Endodermal cell (in vitro differentiated cells): ENCODE measurements at regions not wholly inside any gene's neighbourhood (a gene's known extent, or its start where the extent isn't known, plus 50 kb on each side); places are given as distances from the start of the nearest gene placed in this dataset.

Experiments used
- DNase-seq: peaks from one replicate; pipeline ENCODE4 v3.0.0-alpha.2; 2017
- H3K27ac ChIP-seq: 2 replicates; pipeline ENCODE4 v1.5.1; 2013; ENCODE audit warnings: mild to moderate bottlenecking, low read depth, low read length, moderate library complexity
- H3K27me3 ChIP-seq: 2 replicates; pipeline ENCODE4 v1.6.1; 2013; ENCODE audit warnings: mild to moderate bottlenecking, low read length, moderate library complexity; ENCODE audit not compliant: insufficient read depth, control insufficient read depth, poor library complexity, severe bottlenecking
- H3K36me3 ChIP-seq: 2 replicates; pipeline ENCODE4 v1.7.0; 2013; ENCODE audit warnings: mild to moderate bottlenecking, low read length, moderate library complexity; ENCODE audit not compliant: control insufficient read depth, insufficient read depth
- H3K4me1 ChIP-seq: one replicate; pipeline ENCODE4 v1.7.0; 2013; ENCODE audit warnings: low read length; ENCODE audit not compliant: control insufficient read depth, insufficient read depth
- H3K4me3 ChIP-seq: 2 replicates; pipeline ENCODE4 v1.5.1; 2013; ENCODE audit warnings: mild to moderate bottlenecking, low read length, moderate library complexity
- H3K9ac ChIP-seq: 2 replicates; pipeline ENCODE4 v1.6.1; 2013; ENCODE audit warnings: mild to moderate bottlenecking, low read length, moderate library complexity; ENCODE audit not compliant: poor library complexity, severe bottlenecking; ENCODE audit errors: extremely low read depth
- H3K9me3 ChIP-seq: 2 replicates; pipeline ENCODE4 v1.6.1; 2013; ENCODE audit warnings: mild to moderate bottlenecking, low read length, moderate library complexity; ENCODE audit not compliant: control insufficient read depth
- H3K27ac Mint-ChIP-seq: 2 replicates; pipeline ENCODE4 v1.8.0; 2020; ENCODE audit warnings: mixed read lengths
- H3K27me3 Mint-ChIP-seq: 2 replicates; pipeline ENCODE4 v1.8.0; 2021; ENCODE audit warnings: mild to moderate bottlenecking, mixed read lengths; ENCODE audit not compliant: insufficient read depth
- H3K36me3 Mint-ChIP-seq: 2 replicates; pipeline ENCODE4 v1.8.0; 2020; ENCODE audit warnings: low read depth, mixed read lengths
- H3K4me1 Mint-ChIP-seq: 2 replicates; pipeline ENCODE4 v1.8.0; 2020; ENCODE audit warnings: mixed read lengths
- H3K4me3 Mint-ChIP-seq: 2 replicates; pipeline ENCODE4 v1.8.0; 2020; ENCODE audit warnings: mild to moderate bottlenecking, moderate library complexity, mixed read lengths
- H3K9me3 Mint-ChIP-seq: 2 replicates; pipeline ENCODE4 v1.8.0; 2020; ENCODE audit warnings: mild to moderate bottlenecking, mixed read lengths
- CTCF ChIP-seq: fragments of 200-600 bp; sonication (generic); conservative IDR thresholded peaks from 2 replicates; pipeline ENCODE4 v1.5.0; 2021; ENCODE audit warnings: antibody characterized with exemption, mild to moderate bottlenecking
- WGBS, 2 experiments: methylation state at CpG; one replicate each; pipeline versions ENCODE4 v1.1.5 to v1.1.7; 2013; ENCODE audit warnings: missing lambda C conversion rate in 2 of 2, mixed read lengths in 1 of 2; ENCODE audit not compliant: insufficient coverage in 1 of 2, insufficient read length in 1 of 2; 5-methylcytosine and 5-hydroxymethylcytosine counted together

GRCh38 chr20:20966171-20966570, 140.0 kb downstream of the LINC00237 start:
- Mint-ChIP-seq H3K4me3 (no peak overlapping the region), H3K27ac (no peak overlapping the region), H3K9me3 (no peaks in the 10 kb centered on the region), H3K27me3 (peaks cover 5% of the 10 kb centered on the region), H3K4me1 (peaks cover 11% of the 10 kb centered on the region), H3K36me3 (no peaks in the 10 kb centered on the region)
- DNase-seq: no peak
- Histone ChIP-seq H3K36me3 (no peaks in the 10 kb centered on the region), H3K4me1 (peaks cover 4% of the 10 kb centered on the region), H3K27me3 (no peaks in the 10 kb centered on the region), H3K4me3 (no peak overlapping the region), H3K27ac (no peak overlapping the region), H3K9me3 (no peaks in the 10 kb centered on the region), H3K9ac (no peak overlapping the region)
- 88 to 100% methylated on average over 3 to 8 of the region's 8 CpGs for WGBS, 2 experiments
- no peak for TF ChIP-seq CTCF

GRCh38 chr20:20959031-20959755, 147.0 kb downstream of the LINC00237 start:
- Histone ChIP-seq H3K9ac (no peak overlapping the region), H3K36me3 (no peaks in the 10 kb centered on the region), H3K9me3 (no peaks in the 10 kb centered on the region), H3K27me3 (no peaks in the 10 kb centered on the region), H3K4me3 (no peak overlapping the region), H3K27ac (no peak overlapping the region), H3K4me1 (no peaks in the 10 kb centered on the region)
- Mint-ChIP-seq H3K36me3 (no peaks in the 10 kb centered on the region), H3K4me3 (no peak overlapping the region), H3K27ac (no peak overlapping the region), H3K27me3 (peaks cover 4% of the 10 kb centered on the region), H3K4me1 (peaks cover 6% of the 10 kb centered on the region), H3K9me3 (no peaks in the 10 kb centered on the region)
- DNase-seq: no peak
- 90% methylated on average over 5 of the region's 5 CpGs; no CpG with 5 or more reads in 1 of the 2 experiments for WGBS, 2 experiments
- no peak for TF ChIP-seq CTCF

- Histone ChIP-seq H3K9me3 (no peaks in the 10 kb centered on the region), H3K4me3 (no peak overlapping the region), H3K36me3 (no peaks in the 10 kb centered on the region), H3K27me3 (no peaks in the 10 kb centered on the region), H3K4me1 (no peaks in the 10 kb centered on the region), H3K9ac (no peak overlapping the region), H3K27ac (no peak overlapping the region)
- no peak for TF ChIP-seq CTCF
- Mint-ChIP-seq H3K27me3 (peaks cover 7% of the 10 kb centered on the region), H3K36me3 (no peaks in the 10 kb centered on the region), H3K4me1 (peaks cover 8% of the 10 kb centered on the region), H3K4me3 (no peak overlapping the region), H3K9me3 (no peaks in the 10 kb centered on the region), H3K27ac (no peak overlapping the region)
- no peak for DNase-seq
- 90 to 94% methylated on average over 9 to 12 of the region's 12 CpGs for WGBS, 2 experiments
Measured at GRCh38 chr20:20956513-20956931, 149.6 kb downstream of the LINC00237 start.
